Testis (tissue), 2 donors: ENCODE measurements at regions not wholly inside any gene's neighbourhood (a gene's known extent, or its start where the extent isn't known, plus 50 kb on each side); places are given as distances from the start of the nearest gene placed in this dataset.

Experiments used
- DNase-seq: peaks from one replicate; pipeline ENCODE4 v3.0.0-alpha.2; 2019
- H3K27ac ChIP-seq, 2 donors: fragments of 200-600 bp; sonication (generic); one replicate each; pipeline ENCODE4 v1.5.1; 2019
- H3K27me3 ChIP-seq: fragments of 200-600 bp; sonication (generic); one replicate; pipeline ENCODE4 v1.5.1; 2019
- H3K36me3 ChIP-seq: fragments of 200-600 bp; sonication (generic); one replicate; pipeline ENCODE4 v1.5.1; 2017; ENCODE audit warnings: low read depth; ENCODE audit errors: missing control alignments
- H3K4me1 ChIP-seq: fragments of 200-600 bp; sonication (generic); one replicate; pipeline ENCODE4 v1.5.1; 2019
- H3K4me3 ChIP-seq, 2 donors: fragments of 200-600 bp; sonication (generic); one replicate each; pipeline ENCODE4 v1.5.1; 2017 to 2019
- H3K9me3 ChIP-seq: fragments of 200-600 bp; sonication (generic); one replicate; pipeline ENCODE4 v1.5.1; 2017
- CTCF ChIP-seq, 3 experiments: fragments of 450-650 bp in 2 of 3; fragments of 200-600 bp in 1 of 3; sonication (generic) in 1 of 3; IDR thresholded peaks; one replicate each; pipeline ENCODE4 v1.5.1; 2016 to 2019; ENCODE audit warnings: antibody characterized with exemption in 3 of 3, mild to moderate bottlenecking in 2 of 3, moderate library complexity in 1 of 3
- POLR2A ChIP-seq: fragments of 450-650 bp; IDR thresholded peaks from one replicate; pipeline ENCODE4 v1.6.1; 2017; ENCODE audit warnings: antibody characterized with exemption, mild to moderate bottlenecking, moderate library complexity
- WGBS, 2 donors: methylation state at CpG; one replicate each; pipeline ENCODE4 v1.1.5; 2018; 5-methylcytosine and 5-hydroxymethylcytosine counted together
- intact Hi-C: fragments of 100-400 bp; cut with DNase I; formaldehyde crosslinking; loops from one replicate; pipeline ENCODE4 v1.15.1; 2023; ENCODE audit warnings: low total_unique reads

DNA sequence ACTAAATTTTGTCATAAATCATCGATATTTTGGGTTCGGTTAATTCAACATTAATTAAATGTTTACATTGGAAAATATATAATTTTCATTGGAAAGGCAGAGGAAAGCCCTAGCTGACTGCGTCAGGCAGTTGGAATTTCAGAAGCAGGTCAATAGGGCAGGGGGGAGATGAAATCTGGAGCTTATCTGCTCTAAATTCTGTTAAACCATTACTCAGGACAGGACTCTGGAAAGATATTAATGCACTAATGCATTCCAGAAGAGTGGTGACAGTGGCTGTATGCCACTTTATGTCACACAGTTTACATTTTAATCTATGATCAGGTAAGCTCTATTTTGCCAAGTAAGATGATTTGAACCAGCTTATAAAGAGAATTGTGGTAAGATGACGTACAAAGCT, 153.0 kb upstream of the B3GALT2 start:
- Histone ChIP-seq H3K36me3 (no peaks in the 10 kb centered on the region), H3K4me3 (no peak overlapping the region), H3K9me3 (no peaks in the 10 kb centered on the region), H3K4me1 (no peaks in the 10 kb centered on the region), H3K27me3 (no peaks in the 10 kb centered on the region), H3K27ac (no peak overlapping the region)
- DNase-seq = no peak
- WGBS, 2 donors = 85 to 88% methylated on average over 4 of the region's 4 CpGs
- TF ChIP-seq POLR2A (no peak), CTCF (IDR thresholded peaks at IDR 0.05) (no peak)
- intact Hi-C loops = no loop called here

DNA sequence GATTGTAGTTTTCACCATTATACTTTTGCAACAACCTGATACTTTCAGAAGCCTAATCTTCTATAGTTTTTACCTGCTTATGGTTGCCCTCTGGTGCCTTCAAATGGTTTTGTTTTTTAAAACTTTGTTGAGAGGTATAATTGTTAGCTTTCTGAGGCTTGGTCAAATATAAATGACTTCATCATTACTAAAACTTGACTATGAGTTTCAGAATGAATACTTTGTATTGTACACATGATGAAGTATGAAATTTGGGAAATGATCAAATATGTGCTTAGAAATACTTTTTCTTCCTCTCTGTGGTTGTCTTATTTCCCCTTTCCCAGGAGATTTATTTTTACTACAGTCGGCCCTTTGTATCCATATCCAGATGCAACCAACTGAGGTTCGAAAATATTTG, 151.8 kb upstream of the B3GALT2 start:
- Histone ChIP-seq H3K4me1 (no peaks in the 10 kb centered on the region), H3K27ac (no peak overlapping the region), H3K9me3 (no peaks in the 10 kb centered on the region), H3K36me3 (no peaks in the 10 kb centered on the region), H3K4me3 (no peak overlapping the region), H3K27me3 (no peaks in the 10 kb centered on the region)
- no peak for DNase-seq
- TF ChIP-seq CTCF (IDR thresholded peaks at IDR 0.05) (no peak), POLR2A (no peak)
- intact Hi-C loops = no loop called here
- WGBS, 2 donors = 53 to 74% methylated on average over 2 of the region's 2 CpGs

GRCh38 chr1:193335806-193336428, 149.5 kb upstream of the B3GALT2 start:
- Histone ChIP-seq H3K27me3 (no peaks in the 10 kb centered on the region), H3K9me3 (no peaks in the 10 kb centered on the region), H3K4me1 (no peaks in the 10 kb centered on the region), H3K27ac (no peak overlapping the region), H3K4me3 (no peak overlapping the region), H3K36me3 (no peaks in the 10 kb centered on the region)
- TF ChIP-seq POLR2A = no peak
- no peak for TF ChIP-seq CTCF (IDR thresholded peaks at IDR 0.05)
- WGBS, 2 donors = 50 to 56% methylated on average over 1 of the region's 1 CpG
- DNase-seq = no peak
- intact Hi-C loops = no loop called here

DNA sequence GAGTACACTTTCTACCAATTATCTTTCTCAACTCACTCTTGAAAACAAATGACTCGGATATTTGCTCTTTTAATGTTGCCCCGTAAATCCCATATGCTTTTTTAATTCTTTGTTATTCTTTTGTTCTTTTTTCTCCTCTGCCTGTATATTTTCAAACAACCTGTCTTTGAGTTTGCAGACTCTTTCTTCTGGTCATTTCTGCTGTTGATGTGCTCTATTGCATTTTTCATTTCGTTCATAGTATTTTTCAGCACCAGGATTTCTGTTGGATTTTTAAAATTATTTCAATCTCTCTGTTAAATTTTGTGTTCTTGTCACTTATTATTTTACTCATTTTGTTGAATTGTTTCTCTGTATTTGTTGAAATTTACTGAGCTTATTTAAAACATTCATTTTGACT, 146.8 kb upstream of the B3GALT2 start:
- intact Hi-C loops = no loop called here
- TF ChIP-seq POLR2A (no peak), CTCF (IDR thresholded peaks at IDR 0.05) (no peak)
- no peaks in the 10 kb centered on the region for H3K4me1 ChIP-seq
- 95 to 96% methylated on average over 3 of the region's 3 CpGs for WGBS, 2 donors
- no peak overlapping the region for H3K4me3 ChIP-seq
- no peaks in the 10 kb centered on the region for H3K36me3 ChIP-seq
- H3K27me3 ChIP-seq = no peaks in the 10 kb centered on the region
- no peak for DNase-seq
- no peak overlapping the region for H3K27ac ChIP-seq
- no peaks in the 10 kb centered on the region for H3K9me3 ChIP-seq

DNA sequence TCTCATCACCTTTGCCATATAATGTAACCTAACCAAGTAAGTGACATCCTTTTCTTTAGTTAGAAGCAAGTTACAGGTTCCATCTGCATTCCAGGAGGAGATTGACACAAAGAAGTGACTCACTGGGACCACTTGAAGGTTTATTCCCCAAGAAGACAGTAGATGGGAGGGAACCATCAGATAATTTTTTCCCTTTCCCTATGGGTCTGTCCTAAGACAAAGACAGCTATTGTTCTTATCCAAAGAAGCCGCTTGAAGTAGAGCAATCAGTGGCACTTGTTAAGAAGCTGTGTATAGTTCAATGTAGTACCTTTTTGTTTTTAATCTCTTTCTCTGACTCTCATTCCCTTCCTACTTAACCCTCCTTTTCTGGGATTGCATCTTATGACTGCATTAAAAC, 139.9 kb upstream of the B3GALT2 start:
- TF ChIP-seq CTCF (IDR thresholded peaks at IDR 0.05) (no peak), POLR2A (no peak)
- Histone ChIP-seq H3K36me3 (no peaks in the 10 kb centered on the region), H3K27ac (no peak overlapping the region), H3K9me3 (no peaks in the 10 kb centered on the region), H3K27me3 (no peaks in the 10 kb centered on the region), H3K4me3 (no peak overlapping the region), H3K4me1 (no peaks in the 10 kb centered on the region)
- DNase-seq = no peak
- intact Hi-C loops = no loop called here
- WGBS, 2 donors = 59 to 80% methylated on average over 1 of the region's 1 CpG
